HG02588 (cell line): ENCODE measurements at regions not wholly inside any gene's neighbourhood (a gene's known extent, or its start where the extent isn't known, plus 50 kb on each side); places are given as distances from the start of the nearest gene placed in this dataset.
"Not testable (repeated sequence)": the region's sequence is repeated elsewhere in the genome, so short reads cannot be mapped to it uniquely, and the experiment has no call there.

Experiments
- ATAC-seq: cut with Tn5 transposase; IDR thresholded peaks from one replicate; pipeline ENCODE4 v1.9.1; 2021; ENCODE audit warnings: mild to moderate bottlenecking, moderate library complexity; ENCODE audit not compliant: unreplicated experiment

DNA sequence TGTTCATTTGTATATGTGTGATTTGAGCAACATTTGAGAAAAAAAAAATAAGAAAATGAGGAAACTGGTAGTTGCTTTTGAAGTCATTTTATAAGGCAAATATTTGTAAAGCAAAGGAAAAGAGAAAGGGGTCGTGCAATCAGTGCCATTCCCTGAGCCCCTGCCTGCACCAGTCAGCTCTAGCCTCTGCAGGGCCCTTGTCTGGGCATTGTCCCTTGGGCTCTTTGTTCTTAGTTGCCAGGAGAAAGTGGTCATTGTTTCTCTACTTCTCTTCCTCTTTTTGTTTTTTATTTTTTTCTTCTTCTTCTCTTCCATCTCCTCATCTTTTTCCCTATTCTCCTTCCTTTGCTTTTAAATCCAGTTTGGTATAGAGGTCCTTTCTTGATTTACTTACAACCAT lies 175.3 kb upstream of the CREB1 start:
- no peak for ATAC-seq

GRCh38 chr2:207356567-207356966 lies 173.2 kb upstream of the CREB1 start:
- no peak for ATAC-seq

DNA sequence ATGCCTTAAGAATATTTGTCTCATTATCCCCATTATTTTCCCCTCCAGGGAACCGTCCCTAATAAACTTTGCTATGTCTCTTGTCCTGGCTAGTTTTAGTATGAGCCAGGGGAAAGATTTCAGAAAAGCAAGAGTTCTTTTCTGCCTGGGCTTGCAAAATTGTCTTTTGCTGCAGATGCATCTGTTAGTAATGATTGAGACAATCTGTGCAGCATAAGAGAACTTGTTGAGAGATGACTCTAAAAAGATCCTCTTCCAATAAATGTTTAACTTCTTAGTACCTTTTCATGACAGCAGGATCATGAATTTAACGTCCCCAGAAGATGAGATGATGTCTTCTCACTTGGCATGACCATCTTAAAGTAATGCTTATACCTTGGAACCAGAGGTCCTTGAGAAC lies 172.5 kb upstream of the CREB1 start:
- no peak for ATAC-seq

- ATAC-seq, result no peak
Measured at GRCh38 chr2:207362716-207363115, 167.0 kb upstream of the CREB1 start.

- no peak for ATAC-seq
Measured at GRCh38 chr2:207363761-207364290, 165.9 kb upstream of the CREB1 start.

- no peak for ATAC-seq
Measured at GRCh38 chr2:207370646-207371045, 159.1 kb upstream of the CREB1 start.

DNA sequence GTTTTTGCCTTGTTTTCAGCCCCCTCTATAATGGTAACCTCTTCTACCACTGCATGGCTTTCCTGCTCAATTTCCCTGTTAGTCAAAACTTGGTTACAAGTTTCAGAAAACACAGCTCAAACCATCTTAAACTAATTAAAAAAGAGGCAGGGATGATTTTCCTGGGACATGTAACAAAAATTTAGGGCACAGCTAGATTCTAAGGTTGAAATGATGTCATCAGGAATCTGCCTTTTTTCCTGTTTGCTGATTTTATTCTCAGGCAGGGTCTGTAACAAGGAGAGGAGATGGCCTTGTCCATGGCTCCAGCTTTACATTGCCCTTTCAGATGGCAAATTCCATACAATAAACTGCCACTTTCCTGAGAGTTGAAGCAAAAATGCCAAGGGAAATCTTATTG lies 157.9 kb upstream of the CREB1 start:
- ATAC-seq, result no peak

DNA sequence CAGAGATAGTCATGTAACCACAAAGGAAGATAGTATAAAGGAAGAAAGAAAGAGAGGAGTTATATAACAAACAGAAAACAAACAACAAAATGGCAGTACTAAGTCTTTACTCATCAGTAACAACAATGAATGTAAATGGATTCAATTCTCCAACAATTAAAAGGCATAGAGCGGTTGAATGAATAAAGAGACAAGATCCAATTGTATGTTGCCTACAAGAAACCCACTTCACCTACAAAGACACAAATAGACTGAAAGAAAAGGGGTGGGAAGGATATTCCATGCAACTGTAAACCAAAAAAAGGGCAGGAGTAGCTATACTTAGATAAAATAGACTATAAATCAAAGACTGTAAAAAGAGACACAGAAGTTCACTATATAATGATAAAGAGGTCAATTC lies 157.3 kb upstream of the CREB1 start:
- no peak for ATAC-seq

GRCh38 chr2:207375207-207375875 lies 154.4 kb upstream of the CREB1 start:
- ATAC-seq, result no peak

- not testable (repeated sequence) for ATAC-seq
Measured at GRCh38 chr2:207378620-207379019, 151.1 kb upstream of the CREB1 start.

DNA sequence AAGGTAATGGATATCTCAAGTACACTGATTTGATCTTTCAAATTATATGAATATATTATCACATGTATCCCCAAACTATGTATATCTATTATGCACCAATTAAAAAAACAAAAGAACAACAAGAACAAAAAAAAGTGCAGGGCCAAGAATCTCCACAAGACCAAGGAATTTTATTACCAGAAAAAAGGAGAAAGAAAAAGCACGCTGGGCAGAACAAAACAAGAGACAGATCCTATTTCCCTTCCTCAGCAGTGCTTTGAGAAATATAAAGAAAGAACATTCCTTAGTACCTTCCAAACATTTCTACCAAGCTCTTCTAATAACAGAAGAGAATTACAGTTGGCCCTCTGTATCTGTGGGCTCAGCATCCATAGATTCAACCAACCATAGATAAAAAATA lies 144.7 kb upstream of the CREB1 start:
- ATAC-seq, result no peak

DNA sequence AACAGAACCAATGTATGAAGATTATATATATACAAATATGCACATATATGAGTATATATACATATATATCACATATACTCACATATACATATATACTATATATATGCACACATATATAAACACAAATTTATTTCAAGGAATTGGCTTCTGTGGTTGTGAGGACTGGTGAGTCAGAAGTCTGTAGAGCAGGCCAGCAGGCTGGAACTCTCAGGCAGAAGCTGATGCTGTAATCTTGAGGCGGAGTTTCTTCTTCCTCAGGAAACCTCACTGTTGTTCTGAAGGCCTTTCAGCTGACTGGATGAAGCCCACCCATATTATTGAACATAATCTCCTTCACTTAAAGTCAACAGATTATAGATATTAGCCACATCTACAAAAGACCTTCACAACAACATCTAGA lies 143.9 kb upstream of the CREB1 start:
- no peak for ATAC-seq

GRCh38 chr2:207387001-207387571 lies 142.7 kb upstream of the CREB1 start:
- no peak for ATAC-seq

GRCh38 chr2:207390302-207391095 lies 139.3 kb upstream of the CREB1 start:
- ATAC-seq, result no peak

- ATAC-seq, result no peak
Measured at GRCh38 chr2:207394203-207394781, 135.5 kb upstream of the CREB1 start.

DNA sequence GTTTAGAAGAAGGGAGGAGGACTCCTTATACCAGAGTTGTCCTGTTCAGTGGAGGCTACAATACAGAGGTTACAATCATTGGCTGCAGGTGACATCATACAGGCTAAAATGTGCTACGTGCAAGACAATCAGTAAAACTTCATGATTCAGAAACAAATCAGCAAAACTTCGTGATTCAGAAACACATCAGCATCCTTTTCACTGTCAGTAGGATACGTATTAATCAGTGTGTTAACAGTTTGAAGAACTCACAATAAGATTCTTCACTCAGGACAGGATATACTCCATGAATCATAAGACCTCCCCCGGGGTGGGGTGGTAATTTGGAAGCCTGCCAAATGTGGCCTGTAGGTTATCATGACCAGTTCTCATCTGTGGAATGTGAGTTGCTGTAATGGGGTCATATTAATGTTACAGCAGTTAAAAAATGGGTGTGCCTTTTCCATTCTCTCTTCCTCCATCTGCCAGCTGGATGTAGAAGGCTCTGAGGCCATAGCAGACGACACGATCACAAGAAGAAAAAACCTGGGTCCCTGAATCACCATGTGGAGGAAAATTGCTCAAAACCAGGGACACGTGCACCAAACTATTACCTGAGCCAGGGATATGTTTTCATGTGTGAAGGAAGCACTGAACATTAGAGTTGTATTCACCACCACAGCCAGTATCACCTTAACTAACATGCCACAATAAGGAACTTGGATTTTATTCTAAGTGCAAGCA lies 134.8 kb upstream of the CREB1 start:
- ATAC-seq, result no peak

DNA sequence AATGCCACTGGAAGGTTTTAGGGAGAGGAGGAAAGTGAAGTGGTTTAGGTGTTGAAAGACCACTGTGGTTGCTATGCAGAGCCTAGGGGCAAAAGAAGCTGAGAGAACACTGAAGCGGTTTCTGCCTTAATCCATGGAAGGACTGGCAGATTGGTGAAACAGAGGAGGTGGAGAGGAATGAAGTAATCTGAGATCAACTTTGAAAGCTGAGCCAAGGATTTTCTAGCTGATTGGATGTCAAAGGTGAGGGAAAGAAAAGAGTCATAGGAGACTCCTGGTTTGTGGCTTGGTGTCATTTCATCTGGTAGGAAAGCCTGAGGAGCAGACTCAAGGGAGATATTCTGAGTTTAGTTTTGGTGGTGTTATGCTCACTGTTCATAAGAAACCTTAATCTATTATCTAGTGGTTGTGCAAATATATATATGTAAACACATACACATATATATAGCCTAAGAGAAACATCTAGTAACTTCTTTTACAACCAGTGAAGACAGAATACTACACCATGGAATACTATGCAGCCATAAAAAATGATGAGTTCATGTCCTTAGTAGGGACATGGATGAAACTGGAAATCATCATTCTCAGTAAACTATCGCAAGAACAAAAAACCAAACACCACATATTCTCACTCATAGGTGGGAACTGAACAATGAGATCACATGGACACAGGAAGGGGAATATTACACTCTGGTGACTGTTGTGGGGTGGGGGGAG lies 134.1 kb upstream of the CREB1 start:
- ATAC-seq, result no peak

DNA sequence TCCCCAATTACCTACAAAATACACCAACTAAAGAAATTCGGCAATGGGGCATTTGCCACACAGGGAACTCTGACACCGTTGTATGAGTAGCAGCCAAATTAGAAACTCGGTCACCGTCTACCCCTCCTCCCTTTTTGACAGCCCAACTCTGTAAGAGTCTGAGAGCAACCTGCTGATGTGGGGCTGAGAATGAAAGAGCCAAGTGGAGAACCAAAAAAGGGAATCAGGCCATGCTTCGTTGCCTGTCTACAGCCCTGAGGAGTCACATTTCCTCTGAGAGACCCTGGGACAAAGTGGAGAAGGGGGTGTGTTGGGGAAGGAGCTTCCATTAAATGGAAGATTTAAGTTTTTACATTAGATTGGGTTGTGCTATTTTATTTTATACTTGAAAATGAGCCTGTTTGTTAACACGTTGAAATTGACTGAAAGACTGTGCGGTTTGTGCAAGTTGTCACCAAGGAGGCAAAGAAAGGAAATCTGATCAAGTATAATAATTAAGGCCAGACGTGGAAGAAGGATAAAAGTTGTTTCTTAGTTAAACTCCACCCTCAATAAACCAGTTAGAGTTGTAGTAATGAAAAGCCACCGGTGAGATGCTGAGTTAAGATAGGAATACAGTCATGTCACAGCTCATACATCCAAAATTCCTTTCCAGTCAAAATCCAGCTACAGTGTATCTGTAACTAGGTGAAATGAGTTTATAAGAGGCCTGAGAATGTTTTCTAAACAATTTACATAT lies 131.7 kb upstream of the CREB1 start:
- ATAC-seq, result no peak

DNA sequence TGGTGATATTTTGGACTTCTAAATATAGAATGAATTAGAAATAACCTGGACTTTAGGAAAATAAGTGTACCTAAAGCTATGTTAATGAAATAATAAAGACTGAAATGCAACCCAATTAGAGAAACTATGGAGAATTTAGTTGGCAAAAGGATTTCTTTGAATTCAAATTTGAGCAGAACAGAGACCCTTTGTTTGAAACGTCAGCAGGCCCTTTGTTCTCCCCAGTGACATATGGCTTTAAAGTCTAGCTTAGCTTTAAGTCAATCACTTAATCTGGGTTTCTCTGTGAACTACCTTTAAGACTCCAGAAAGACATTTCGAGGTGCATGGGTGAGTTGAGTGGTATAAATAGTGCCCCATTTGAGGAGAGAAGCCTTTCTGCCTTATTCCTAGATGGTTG lies 130.5 kb upstream of the CREB1 start:
- no peak for ATAC-seq

DNA sequence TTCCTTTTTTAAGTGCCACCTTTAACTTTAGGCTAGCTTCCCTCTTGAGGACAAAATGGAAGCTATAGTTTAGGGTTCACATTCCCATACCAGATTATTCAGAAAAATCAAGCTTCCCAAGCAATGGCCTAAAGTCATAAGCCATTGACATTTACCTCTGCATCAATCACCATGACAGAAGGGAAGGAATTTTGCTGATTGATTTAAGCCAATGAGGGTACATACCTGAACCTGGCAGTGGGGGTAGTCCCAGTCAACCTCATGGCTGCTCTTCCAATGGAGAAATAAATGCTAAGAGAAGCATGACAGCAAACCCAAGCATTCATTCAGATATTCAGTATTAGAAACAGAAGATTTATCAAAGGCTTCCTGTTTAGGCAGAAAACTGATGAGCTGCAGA lies 128.4 kb upstream of the CREB1 start:
- ATAC-seq, result no peak
